ENCODE measurements at regions not wholly inside any gene's neighbourhood (a gene's known extent, or its start where the extent isn't known, plus 50 kb on each side); places are given as distances from the start of the nearest gene placed in this dataset.
"Not testable (repeated sequence)": the region's sequence is repeated elsewhere in the genome, so short reads cannot be mapped to it uniquely, and the experiment has no call there.

DNA sequence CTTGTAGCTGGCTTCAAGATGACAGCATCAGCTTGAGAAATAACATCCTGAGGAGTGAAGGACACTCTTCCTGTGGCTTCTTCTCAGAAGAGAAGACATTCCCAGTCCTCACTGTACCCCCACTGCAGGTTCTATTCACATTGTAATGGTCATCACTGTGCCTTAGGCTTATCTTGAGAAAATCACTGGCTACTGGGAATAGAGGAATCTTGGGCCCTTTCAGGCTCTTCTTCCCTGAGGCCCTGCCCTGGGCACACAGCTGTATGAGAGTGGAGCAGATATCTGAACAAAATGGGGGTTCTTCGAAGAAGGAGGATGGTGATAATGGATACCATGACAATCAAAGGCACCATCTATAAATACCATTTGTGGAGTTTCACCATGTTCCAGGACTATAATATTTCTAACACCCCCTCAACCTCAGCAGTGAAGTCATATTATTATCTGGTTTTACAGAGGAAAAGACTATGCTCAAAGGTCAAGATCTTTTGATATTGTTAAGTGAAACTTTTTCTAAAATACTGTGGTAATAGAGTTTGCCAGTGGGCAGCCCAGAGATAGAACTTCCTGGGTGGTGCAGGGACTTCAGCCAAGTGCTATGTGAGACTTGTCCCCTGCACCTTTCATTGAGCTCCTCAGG is 143.1 kb upstream of the KCNE2 start:
- no peak for DNase-seq

DNA sequence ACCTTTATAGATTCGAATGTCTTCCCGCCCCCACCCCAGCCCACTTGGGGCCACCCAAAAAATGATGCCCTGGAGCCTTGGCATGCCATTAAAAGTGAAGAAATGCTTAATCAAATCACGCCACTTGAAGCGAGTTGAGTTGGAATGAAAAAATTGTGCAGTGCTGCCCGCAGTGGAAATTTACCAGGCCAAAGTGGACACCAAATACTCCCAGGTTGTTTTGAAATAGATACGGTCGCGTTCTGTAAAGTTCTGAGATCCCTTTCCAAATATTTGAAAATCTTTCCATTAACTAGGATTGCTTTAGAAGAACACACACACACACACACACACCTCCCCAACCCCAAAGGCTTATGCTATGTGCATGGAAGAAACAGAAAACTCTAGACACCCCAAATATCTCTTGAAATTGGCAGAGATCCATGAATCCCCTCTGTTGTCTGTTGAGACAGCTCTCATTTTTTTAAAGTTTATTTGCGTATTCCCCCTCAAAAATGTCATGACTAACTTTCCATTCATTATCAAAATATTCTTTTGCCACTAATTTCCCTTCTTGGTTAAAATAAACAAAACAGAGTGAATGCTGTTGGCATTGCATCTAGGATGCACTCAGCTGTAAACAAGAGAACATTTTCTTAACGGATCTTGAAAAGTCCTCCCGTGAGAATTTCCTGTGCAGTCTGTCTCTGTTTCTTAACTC is 142.3 kb upstream of the KCNE2 start:
- DNase-seq = no peak

GRCh38 chr21:34222031-34222335 is 141.8 kb upstream of the KCNE2 start:
- DNase-seq = no peak

GRCh38 chr21:34223376-34223775 is 140.4 kb upstream of the KCNE2 start:
- no peak for DNase-seq

DNA sequence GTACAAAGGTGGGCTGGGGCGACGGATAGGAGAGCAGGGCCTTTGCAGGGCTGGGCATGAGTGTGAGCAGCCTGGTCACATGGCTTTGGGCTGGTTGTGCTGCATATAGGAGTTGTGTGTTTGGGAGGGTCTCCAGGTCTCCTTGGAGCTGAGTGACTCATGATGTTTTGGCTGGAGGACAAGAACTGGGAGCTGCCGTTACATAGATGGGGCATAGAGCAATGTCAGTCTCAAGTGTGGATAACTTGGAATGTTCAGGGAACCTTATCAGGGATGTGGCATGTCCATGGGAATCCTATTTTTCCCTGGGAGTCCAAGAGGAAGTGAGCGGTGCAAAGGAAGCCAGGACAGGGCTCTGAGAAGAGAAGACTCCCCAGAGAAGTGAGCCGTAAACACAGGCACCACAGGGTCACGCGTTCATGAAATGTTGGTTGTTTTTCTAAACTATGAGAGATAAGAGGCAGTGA is 136.4 kb upstream of the KCNE2 start:
- DNase-seq = no peak

- no peak for DNase-seq
Measured at GRCh38 chr21:34228792-34229191, 135.0 kb upstream of the KCNE2 start.

- no peak for DNase-seq
Measured at GRCh38 chr21:34229353-34229752, 134.5 kb upstream of the KCNE2 start.

DNA sequence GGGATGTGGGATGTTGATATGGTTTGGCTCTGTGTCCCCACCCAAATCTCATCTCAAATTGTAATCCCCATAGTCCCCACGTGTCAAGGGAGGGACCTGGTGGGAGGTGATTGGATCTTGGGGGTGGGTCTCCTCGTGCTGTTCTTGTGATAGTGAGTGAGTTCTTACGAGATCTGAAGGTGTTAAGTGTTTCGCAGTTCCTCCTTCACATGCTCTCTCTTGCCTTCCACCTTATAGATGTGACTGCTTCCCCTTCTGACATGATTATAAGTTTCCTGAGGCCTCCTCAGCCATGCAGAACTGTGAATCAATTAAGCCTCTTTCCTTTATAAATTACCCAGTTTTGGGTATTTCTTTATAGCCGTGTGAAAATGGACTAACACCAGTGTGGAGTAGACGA is 130.1 kb upstream of the KCNE2 start:
- DNase-seq = not testable (repeated sequence)

- DNase-seq = no peak
Measured at GRCh38 chr21:34235514-34235913, 128.3 kb upstream of the KCNE2 start.

DNA sequence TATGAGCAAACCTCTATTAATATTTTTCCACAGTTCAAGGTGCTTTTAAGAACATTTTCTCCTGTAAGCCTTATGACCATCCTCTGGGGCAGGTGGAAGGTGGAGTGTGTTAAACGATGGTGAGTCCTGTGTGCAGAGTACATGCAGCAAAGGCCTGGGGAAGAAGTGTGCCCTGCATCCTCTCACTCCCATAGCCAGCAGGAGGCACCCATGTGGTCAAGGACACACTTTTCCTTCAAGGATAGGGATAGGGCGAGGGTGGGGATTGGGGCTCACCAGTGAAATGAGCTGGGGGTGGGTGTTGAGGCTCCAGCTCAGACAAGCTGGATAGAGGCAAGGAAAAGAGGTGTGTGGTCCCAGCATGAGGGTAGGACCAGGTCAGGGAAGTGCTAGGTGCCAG is 120.8 kb upstream of the KCNE2 start:
- DNase-seq = no peak

DNA sequence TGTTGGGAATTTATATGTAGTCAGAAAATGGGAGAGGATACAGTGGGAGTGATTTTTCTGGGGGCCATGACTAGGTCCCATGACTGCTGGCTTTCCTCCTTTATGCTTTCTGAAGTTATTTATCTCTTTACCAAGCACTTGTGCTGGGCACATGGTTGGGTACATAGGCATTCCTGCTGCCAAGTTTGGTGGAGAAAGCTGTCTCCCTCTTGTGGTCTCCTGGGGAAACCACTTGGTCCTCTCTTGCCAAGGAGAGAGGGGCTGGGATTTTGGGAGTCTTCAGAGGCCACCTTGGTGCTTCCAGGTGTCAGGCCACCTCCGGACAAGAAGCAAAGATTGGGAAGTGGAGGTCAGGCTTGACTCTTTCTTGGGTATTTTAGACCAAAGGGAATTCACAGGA is 120.2 kb upstream of the KCNE2 start:
- no peak for DNase-seq

GRCh38 chr21:34252751-34253150 is 111.1 kb upstream of the KCNE2 start:
- DNase-seq = no peak

DNA sequence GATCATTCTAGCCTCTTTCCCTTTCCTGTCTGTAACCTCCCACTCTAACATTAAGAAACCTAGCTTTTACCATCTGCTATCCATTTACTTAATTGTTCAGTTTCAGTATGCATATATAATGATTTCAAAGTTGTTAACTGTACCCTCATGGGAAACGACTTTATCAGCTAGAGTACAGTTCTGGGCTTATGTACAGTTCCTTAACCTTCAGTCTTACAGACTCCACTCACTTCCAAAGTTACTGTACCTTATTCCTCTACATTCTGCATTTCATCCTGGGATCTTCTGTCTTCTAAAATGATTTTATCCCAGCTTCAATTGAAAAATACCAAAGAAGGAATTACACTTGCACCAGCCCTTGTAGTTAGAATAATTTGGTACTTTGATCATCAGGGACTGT is 108.7 kb upstream of the KCNE2 start:
- no peak for DNase-seq

DNA sequence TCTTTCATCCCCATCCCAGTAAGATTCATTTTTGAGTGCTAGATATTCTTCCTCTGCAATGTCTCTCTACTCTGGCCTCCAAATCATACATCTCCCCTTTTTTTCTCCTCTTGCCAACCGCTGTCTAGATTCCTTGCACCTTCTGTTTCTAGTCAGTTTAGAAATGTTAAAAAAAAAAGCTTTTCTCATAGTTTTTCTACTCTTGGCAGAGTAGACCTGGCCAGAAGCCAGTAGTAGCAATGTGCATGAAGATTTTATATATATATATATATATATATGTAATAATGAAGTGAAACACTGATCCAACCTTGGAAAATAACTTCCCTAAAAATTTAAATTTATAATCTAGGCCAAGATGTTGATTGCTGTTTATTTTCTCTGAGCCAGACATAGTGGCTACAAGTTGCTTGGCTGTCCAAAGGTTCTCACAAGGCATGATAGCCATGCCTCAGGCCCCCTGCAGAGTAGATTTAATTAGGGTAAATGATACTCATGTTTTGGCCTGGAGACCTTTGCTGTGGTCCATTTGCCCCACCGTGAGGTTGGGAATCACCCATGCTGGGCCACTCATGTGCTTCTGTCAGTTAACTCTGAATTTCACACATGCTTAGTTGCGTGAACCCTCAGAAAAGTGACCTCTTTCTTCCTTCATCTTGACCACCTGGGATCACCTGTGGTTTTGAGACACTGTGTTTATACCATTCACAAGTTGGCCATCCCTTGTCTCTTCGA is 103.4 kb upstream of the KCNE2 start:
- DNase-seq = no peak

GRCh38 chr21:34261841-34262468 is 101.9 kb upstream of the KCNE2 start:
- no peak for DNase-seq

DNA sequence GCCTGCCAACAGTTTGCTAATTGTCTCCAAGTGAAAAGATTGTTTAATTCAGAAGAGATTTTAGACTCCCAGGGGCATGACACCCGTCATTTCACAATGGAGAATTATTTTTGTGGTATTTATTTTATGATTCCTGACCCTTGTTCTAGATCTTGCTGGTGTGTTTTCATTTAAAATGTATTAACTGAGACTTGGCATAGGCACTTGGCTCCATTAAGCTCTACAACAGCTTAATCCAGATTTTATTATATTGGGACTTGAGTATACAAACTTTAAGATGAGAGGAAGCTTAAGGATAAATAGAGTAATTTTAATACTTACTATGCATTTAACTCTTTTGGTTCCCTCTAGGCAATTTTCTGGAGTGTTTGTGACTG is 101.3 kb upstream of the KCNE2 start:
- DNase-seq = no peak

- no peak for DNase-seq
Measured at GRCh38 chr21:34263629-34264028, 100.2 kb upstream of the KCNE2 start.

GRCh38 chr21:34266351-34266750 is 97.5 kb upstream of the KCNE2 start:
- no peak for DNase-seq

DNA sequence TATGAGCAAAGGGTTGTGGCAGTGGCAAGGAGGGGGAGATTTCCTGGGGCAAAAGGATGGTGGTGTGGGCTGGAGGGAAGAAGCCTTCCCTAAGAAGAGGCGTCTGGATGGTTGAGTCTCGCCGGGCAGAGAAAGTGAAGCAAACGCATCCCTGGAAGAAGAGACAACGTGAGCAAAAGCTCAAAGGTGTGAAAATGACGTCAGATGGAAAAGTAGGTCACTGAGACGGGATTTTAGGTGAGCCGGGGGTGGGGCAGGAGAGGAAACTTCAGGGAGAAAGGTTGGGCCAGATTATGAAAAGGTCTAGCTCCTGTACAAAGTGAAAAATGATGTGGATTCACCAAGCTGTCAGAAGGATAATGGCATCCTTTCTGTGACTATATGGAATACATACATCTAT is 95.3 kb upstream of the KCNE2 start:
- DNase-seq = no peak

DNA sequence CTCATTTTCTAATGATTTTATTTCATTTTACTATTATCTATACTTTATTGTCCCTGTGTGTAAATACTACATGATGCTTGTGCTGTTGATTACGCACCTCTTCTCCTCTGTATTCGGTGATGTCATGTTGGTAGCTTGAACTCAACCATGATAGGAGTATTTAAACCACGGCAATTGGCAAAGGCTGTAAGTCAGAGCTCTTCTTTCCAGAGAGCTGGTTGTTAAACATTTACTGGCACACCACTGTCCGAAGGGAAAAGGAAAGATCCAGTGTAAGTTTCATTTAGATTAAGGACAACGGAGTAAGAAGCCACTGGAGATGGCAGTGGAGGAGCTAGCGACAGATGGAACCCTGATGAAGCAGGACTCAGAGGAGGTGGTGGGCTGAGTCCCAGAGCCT is 93.4 kb upstream of the KCNE2 start:
- DNase-seq = no peak

GRCh38 chr21:34271189-34271851 is 92.5 kb upstream of the KCNE2 start:
- DNase-seq = no peak

- DNase-seq = no peak
Measured at GRCh38 chr21:34272321-34272720, 91.5 kb upstream of the KCNE2 start.

GRCh38 chr21:34274001-34274400 is 89.8 kb upstream of the KCNE2 start:
- no peak for DNase-seq

Data from NCI-H526 treated with DMSO at 0.1 percent for 48 hours (cell line).